ENCODE measurements at regions not wholly inside any gene's neighbourhood (a gene's known extent, or its start where the extent isn't known, plus 50 kb on each side); places are given as distances from the start of the nearest gene placed in this dataset.

DNA sequence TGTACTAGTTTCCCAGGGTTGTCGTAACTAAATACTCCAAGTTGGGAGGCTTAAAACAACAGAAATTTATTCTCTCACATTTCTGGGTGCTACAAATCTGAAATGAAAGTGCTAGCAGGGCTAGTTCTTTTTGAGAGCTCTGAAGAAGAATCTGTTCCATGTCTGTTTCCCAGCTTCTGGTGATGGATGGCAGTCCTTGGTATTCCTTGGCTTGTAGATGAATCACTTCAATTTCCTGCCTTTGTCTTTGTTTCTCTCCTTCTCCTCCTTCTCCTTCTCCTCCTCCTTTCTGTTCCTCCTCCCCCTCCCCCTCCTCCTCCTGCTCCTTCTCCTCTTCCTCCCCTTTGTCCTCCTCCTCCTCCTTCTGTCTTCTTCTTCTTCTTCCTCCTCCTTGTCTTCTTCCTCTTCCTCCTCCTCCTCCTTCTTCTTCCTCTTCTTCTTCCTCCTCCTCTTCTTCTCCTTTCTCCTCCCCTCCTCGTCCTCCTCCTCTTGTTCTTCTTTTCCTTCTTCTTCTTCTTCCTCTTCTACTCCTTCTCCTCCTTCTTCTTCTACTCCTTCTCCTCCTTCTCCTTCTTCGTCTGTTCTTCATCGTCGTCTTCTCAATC, 104.7 kb upstream of the ANKRD55 start:
- DNase-seq (ENCODE audit: extremely low read depth in 1 of 2, low read depth in 1 of 2) = no peak

DNA sequence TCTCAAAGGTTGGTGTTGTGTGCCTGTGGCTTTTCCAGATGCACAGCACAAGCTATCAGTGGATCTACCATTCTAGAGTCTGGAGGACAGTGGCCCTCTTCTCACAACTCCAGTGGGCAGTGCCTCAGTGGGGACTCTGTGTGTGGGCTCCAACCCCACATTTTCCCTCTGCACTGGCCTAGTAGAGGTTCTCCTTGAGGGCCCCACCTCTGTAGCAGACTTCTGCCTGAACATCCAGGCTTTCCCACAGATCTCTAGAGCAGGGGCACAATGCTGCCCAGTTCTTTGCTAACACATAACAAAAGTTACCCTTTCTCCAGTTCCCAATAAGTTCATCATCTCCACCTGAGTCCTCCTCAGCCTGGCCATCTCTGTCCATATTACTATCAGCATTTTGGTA, 102.1 kb upstream of the ANKRD55 start:
- no peak for DNase-seq (ENCODE audit: extremely low read depth in 1 of 2, low read depth in 1 of 2)

DNA sequence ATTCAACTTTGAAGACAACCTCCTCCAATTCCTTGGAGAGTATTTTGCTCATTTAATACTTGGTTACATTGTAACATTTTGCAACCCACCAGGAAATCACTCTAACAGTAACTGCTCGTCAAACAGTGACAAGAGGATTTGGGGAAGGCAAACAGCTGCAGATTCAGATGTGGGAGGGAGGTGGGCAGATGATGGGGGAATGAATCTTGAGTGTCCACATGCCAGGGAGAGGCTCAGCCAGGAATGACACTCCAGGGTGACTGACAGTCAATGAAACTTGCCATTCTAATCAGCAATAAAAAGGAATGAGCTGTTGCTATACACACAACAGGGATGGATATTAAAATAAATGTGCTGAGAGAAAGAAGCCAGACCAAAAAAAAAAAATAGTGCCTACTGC, 97.7 kb upstream of the ANKRD55 start:
- no peak for DNase-seq (ENCODE audit: extremely low read depth in 1 of 2, low read depth in 1 of 2)

DNA sequence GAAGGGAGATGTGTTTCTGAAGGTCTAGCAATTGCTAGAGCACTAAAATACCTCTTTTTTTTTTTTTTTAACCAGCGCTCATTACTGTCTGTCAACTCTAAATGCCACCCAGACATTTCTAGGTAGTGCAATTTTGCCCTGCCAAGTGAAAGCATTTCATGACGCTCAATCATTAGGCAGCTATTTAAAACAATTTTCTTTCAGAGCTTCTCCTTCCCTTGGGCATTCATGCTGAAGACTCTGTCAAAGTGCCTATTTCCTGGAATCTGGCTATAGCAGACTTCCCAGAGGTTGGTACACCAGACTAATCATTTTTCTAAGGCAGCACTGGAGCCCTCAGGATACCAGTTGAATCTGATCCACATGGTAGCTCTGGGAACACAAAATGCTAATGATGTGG, 97.0 kb upstream of the ANKRD55 start:
- no peak for DNase-seq (ENCODE audit: extremely low read depth in 1 of 2, low read depth in 1 of 2)

DNA sequence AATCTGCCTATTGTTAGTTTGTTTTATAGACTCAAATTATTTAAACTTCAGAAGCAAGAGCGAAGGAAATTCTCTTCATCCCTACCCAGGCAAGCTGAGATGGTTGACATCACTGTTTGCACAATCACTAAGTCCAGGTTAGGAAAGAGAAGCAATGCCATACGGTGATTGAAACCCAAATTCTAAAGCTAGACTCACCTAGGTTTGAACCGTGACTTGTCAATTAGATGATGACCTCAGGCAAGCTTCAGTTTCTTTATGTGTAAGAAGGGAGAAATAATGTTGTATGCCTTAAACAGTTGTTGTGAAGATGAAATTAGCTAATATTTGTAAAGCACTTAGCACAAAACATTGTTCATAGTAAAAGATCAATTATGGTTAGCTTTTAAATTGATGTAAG, 96.5 kb upstream of the ANKRD55 start:
- DNase-seq (ENCODE audit: extremely low read depth in 1 of 2, low read depth in 1 of 2) = no peak

DNA sequence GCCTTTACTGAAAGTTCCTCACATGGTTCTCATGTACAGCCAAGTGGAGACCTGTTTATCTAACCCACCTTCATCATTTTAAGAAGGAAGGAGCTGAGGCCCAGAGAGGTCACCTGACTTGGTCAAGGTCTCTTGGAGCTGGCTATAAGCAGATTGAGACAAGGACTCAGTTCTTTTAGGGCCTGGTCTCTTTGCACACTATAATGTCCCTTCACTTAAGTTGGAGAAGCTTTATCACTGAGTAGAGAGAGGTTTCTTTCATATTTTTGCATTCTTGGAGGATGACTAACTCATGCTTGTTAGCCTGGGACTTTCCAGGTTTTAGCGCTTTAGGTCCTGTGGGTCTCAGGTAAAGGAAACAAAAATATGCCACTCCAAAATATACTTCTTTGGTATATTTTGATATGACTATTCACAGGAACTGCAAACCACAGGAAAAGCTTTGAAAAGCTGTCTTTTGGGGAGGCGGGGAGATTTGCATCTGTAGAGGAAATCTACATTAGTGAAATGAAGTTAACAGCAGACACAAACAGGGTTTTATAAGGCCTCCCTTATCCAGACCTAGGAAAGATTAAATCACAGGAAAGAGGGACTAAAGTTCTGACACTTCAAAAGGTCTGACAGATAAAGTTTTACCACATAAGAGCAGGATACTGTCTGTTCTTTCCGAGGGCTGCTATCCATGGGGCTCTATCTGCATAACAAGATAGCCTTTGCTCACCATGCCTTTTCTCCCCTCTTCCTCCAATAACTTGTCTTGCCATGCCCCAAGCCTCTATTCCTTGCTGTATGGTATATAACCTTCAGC, 95.8 kb upstream of the ANKRD55 start:
- no peak for DNase-seq (ENCODE audit: extremely low read depth in 1 of 2, low read depth in 1 of 2)

DNA sequence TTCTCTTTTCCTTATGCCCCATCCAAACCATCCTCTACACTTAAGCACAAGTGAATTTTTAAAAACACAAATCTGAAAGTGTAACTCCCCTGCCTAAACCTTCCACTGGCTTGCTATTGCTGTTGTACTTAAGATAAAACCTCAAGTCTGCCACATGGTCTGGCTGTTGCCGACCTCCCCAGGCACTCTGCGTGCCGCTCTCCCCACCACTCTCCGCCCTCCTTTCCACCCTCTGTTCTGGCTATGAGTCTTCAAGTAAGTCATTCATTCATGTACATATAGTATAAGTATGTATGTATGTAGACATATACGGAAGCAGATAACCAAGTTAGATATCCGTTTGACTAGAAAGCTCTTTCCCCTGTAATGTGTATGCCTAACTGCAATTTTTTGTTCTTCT, 94.7 kb upstream of the ANKRD55 start:
- no peak for DNase-seq (ENCODE audit: extremely low read depth in 1 of 2, low read depth in 1 of 2)

DNA sequence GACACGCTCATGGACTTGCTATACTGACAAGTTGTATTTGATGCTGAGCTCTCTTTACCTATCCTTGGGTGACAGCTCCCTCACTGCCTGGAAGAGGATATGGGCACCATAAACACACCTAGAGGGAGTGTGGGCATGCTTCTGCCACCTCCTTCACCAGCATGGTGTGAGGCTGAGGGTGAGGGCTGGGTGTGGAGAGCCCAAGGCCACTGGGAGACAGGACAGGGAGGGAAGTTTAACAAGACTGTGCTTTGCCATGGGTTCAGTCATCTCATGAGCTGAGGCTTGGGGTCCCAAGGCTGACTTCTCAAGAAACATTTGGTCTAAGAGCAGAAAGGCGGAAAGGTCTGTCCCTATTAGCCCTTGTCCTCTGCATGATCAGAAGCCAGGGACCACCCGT, 93.6 kb upstream of the ANKRD55 start:
- no peak for DNase-seq (ENCODE audit: extremely low read depth in 1 of 2, low read depth in 1 of 2)

DNA sequence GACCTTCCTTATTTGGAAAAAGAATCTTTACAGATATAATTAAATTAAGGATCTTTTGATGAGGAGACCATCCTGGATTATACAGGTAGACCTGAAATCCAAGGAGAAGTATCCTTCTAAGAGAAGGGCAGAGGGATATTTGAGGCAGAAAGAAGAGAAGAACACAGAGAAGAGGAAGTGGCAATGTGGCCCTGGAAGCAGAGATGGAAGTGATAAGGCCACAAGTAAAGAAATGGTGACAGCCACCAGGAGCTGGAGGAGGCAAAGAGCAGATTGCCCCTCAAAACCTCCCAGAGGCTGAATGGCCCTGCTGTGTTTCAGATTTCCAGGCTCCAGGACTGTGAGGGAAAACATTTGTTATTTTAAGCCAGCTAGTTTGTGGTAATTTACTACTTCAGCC, 93.0 kb upstream of the ANKRD55 start:
- no peak for DNase-seq (ENCODE audit: extremely low read depth in 1 of 2, low read depth in 1 of 2)

DNA sequence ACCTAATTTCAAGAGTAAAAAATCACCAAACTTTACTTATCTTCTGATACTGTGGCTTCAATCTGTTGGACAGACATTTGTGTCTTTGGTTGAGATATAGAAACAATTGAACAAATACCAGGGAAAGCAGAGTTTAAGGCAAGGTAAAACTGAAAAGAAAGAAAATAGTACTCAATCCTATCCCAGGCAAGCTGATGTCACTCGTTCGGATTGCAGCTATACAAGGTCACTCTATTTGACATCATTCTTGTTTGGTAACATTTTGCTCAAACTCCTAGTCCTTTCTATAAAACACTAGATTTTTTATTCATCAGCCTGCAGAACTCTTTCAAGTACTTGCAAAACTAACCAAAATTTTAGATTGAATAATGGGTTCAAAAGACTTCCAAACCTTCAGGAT, 91.9 kb upstream of the ANKRD55 start:
- no peak for DNase-seq (ENCODE audit: extremely low read depth in 1 of 2, low read depth in 1 of 2)

DNA sequence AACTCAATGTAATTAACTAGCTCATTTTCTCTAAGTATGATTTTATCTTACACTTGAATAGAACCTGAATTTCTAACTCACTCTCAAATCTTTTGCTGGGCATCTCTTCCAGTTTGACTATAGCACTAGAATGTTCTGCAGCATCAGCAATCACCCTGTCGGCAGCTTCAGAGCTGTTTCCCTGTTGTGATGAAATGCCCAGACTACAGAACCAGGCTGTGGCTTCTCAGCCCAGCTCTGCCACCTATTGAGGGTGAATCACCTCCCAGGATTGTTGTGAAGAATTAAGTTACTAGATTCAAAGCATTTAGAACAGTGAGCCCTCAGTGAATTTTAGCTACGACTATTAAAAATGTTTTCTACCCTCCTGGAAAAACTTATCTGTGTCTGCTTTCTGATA, 90.4 kb upstream of the ANKRD55 start:
- no peak for DNase-seq (ENCODE audit: extremely low read depth in 1 of 2, low read depth in 1 of 2)

DNA sequence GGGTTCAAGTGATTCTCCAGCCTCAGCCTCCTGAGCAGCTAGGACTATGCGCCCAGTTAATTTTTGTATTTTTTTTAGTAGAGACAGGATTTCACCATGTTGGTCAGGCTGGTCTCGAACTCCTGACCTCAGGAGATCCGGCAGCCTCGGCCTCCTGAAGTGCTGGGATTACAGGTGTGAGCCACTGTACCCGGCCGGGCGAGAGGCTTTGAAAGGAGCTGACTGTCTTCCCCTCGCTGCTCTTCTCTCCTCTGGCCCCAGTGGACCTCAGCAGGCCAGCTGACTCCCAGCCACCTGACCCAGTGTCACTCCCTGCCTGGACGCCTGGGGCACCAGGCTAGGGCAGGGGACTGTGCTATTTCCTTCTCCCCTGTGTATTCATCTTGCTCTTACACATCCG, 89.5 kb upstream of the ANKRD55 start:
- DNase-seq (ENCODE audit: extremely low read depth in 1 of 2, low read depth in 1 of 2) = no peak

DNA sequence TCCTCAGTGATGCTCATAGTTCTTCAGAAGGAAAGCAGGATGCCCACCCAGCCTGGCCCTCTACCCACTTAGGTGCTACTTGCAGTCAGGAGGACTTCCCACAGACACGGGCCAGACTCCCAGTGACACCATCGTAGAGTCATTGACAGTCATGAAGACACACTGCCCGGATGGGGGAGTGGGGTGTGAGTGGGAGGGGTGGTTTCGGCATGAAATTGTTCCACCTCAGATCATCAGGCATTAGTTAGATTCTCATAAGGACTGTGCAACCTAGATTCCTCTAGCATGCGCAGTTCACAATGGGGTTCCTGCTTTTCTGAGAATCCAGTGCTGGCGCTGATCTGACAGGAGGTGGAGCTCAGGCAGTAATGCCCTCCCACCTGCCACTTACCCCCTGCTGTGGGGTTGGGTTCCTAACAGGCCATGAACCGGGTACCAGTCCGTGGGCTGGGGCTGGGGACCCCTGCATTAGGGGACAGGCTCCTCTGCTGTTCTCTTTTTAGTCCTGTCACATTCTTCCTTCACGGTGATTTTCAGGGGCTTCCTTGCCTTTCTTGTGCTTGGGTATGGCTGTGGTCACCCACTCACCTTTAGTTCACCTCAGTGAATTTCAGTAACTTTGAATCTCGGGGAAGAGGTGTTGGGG, 88.2 kb upstream of the ANKRD55 start:
- no peak for DNase-seq (ENCODE audit: extremely low read depth in 1 of 2, low read depth in 1 of 2)

DNA sequence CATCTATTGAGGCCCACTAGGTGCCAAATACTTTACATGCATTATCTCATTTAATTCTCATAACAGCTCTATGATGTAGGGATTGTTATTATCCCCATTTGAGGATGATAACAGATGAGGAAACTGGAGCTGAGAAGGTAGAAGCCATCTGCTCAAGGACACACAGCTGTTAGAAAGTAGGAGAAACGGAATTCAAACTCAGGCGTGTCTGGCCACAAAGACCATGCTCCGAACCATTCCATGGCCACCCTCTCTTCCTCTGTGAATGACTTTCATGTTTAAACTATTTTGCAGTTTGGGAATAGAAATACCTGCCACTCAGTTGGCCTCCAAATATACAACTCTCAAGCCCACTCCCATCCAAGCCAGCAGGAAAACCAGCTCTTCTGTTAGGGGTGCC, 87.6 kb upstream of the ANKRD55 start:
- no peak for DNase-seq (ENCODE audit: extremely low read depth in 1 of 2, low read depth in 1 of 2)

DNA sequence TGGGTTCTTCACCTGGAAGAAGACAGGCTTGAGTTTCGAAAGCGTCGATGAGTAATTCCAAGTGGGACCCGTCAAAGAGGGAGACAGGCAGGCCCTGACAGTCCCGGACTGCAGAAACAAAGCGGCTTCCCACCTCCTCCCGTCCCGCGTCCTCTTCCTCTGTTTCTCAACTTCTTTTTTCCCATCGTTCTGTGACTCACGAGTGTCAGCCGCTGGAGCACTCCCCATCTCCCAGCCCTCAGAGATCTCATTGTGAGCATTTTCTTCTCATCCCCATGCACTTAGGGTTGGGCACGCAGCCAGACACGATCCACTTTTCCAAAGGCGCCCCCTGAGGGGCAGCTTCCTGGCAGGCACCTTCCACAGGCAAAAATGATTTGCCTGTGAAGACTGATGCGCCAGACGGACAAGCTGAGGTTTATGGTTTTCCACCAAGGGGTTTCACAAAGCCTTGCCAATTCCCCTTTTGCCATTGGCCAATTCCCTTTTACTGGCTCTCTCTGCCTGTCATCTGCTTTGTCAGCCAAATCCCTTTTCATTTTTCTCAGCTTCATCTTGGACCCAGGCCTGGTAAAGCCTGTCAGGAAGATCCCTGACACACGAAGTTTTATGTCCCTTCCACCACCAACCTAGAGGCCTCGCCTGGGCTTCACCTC, 86.5 kb upstream of the ANKRD55 start:
- DNase-seq (ENCODE audit: extremely low read depth in 1 of 2, low read depth in 1 of 2) = no peak

DNA sequence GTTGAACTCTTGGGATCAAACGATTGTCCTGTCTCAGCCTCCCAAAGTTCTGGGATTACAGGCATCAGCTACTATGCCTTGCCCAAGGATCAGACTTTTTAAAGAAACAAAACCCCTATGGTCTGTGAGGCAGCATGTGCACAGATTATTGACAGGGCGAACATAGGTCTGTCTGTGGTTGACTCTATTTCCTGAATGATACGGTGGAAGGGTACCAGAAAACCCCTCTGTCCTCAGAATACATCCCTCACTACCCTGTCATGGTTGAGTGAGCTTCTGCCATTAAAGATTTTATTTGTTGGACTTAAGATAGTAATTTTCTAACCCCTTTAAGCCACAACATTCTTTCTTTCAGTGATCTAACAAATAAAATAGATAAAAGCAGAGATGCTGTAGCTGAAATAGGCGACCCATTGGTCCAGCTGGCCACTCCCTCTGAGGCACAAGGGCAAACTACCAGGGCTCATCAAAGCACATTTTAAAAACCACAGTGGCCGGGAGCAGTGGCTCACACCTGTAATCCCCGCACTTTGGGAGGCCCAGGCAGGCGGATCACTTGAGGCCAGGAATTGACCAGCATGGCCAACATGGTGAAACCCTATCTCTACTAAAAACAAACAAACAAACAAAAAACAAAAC, 84.9 kb upstream of the ANKRD55 start:
- no peak for DNase-seq (ENCODE audit: extremely low read depth in 1 of 2, low read depth in 1 of 2)

DNA sequence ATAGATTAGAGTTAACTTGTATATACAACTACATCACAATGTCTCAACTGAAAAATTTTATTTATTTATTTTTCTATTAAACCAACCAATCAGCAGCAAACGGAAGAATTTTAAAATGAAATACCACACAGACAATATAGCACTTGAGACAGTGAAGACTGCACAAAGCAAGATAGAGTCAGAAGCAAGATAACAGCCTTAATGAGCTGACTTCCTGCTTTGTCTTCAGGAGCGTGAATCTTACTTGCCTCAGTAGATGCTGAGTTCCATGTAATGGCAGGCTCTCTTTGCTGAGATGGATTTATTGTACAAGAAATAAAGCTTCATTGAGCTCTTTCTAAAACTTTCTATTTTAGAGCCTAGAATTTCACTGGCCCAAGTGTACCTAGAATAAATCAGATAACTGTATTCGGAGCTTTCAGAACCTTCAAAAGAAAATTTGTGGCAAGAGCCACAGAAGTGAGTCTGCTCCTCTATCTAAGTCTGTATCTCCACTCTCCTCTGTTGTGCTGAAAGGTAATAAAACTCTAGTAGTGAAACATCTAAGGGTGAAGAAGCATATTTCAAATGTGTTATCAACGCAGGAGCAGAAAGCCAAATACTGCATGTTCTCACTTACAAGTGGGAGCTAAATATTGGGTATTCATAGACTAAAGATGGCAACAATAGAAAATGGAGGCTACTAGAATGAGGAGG, 83.3 kb upstream of the ANKRD55 start:
- DNase-seq (ENCODE audit: extremely low read depth in 1 of 2, low read depth in 1 of 2) = no peak

DNA sequence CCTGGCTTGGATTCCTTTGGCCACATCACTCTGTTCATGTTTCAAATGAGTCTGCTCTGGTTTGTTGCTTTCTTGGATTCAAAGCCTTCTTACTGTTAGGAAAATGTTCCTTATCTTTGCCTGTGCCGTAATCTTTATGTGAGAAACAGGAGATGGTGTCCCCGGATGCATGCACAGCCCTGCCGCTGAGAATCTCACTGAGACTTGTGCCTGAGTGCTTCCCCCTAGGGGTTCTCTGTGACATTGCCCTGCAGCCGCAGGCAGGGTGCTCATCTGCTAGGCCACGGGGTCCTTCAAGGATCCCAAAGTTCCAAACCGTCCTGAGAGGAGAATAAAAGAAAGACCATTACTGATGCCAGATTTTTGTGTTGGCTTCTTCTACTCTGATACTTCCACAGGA, 81.4 kb upstream of the ANKRD55 start:
- DNase-seq (ENCODE audit: extremely low read depth in 1 of 2, low read depth in 1 of 2) = no peak

DNA sequence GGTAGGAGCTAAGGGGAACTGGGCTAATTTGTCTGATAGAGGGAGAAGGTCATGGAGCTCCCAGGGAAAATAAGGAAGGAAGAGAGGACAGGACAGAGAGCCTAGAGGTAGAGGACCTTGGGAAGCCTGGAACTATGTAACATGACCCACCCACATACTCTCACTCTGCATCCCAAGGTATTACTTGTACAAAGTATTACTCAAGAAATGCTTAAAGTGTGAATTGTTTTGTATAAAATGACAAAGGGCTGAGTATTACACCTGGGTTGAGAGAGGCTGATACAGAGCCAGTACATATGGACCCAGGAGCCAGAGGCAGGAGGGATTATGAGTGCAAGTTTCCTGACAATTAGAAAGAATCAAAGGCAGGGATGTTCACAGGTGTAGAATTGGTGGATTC, 80.5 kb upstream of the ANKRD55 start:
- DNase-seq (ENCODE audit: extremely low read depth in 1 of 2, low read depth in 1 of 2) = no peak

DNA sequence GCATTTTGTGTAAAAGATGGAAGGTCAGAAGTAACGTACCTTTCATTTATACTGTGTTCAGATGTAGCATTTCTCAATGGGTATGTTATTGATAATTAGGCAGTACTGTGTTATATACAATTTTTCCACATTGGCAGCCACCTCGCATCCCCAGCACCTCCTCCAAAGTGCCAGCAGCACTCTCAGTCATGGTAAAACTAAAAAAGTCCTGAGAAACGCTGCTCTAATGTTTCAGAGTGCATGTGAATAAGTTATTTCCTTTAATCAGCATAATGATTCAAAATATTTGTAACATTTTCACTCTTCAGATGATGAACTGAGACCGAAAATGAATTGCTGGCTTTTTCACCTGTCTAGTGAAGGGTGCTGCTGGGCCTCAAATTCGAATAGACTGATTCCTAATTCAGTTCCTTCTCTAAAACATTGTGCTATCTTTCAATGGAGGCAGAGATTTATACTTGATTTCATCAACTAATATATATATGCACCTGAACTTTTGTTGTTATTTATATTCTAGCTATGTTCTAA, 79.9 kb upstream of the ANKRD55 start:
- no peak for DNase-seq (ENCODE audit: extremely low read depth in 1 of 2, low read depth in 1 of 2)

Data from activated CD8-positive, alpha-beta memory T cell treated with anti-CD3 and anti-CD28 coated beads for 1 hour (primary cell).